Renal cortex interstitium (tissue), 11 donors: ENCODE measurements at regions not wholly inside any gene's neighbourhood (a gene's known extent, or its start where the extent isn't known, plus 50 kb on each side); places are given as distances from the start of the nearest gene placed in this dataset.
A peak's percentile ranks its signal among the peaks of the same experiment; 100 is the strongest.

ENCODE experiments used
- DNase-seq, 11 donors: peaks; one replicate each; pipeline ENCODE4 v3.0.0-alpha.2; 2013; ENCODE audit warnings: low read depth in 9 of 11, low spot score in 4 of 11; ENCODE audit errors: extremely low read depth in 1 of 11

DNA sequence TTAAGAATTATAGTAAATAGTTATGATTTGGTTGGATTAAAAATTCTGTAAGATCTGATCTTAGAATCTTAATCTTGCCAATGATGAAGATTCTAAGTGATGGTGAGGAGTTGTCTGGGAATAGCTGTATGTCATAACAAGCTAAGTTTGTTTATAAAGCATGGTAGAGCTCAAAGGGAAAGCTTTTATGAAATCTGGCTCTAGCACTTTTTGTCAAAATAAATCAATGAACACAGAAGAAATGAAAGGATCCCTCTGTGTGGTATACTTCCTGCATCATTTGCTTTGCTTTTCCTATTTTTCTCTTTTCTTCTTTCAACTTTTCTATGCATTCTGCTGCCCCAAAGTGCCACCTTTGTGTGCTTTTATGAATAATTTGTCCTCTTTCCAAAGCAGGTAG, 193.5 kb upstream of the FAT1 start:
- DNase-seq, result no peak

DNA sequence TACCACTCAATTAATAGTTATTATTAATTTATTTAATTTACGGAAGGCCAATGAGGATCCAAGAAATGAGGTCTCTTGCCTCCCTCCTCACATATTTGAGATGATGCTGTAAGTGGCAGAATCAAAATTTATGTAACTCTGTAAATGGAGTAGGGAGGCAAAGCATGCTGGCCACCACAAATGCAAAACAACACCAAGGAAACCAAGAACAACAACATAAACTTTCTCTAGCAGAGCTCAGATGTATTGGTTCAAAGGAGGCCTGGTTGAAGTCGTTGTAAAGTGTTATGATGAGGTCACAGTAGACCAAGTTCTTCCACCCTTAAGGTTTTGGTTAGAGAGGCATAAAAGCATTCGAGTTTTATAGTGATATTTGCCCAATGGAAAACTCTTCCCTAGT, 194.8 kb upstream of the FAT1 start:
- peak in 1 of 11 donors; percentile 35 for DNase-seq

GRCh38 chr4:186919340-186919739, 195.7 kb upstream of the FAT1 start:
- DNase-seq, result no peak

DNA sequence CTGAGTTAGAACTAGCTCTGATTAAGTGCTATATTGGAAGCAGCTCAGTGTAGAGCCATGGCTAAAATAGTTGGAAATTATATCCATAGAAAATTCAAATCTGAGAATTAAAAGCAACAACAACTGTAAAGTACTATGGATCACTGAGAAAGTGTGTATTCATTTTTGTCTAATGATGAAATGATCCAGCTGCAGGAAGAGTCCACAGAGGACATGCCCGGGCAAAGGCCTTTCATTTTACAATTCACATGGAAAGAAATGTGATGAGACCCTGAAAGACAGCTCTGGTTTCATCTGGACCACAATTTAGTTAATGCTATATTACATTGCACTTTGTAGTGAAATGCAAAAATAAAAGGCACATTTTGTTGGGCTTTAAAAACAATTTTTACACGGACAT, 196.8 kb upstream of the FAT1 start:
- no peak for DNase-seq

- DNase-seq, result no peak
Measured at GRCh38 chr4:186920992-186921391, 197.3 kb upstream of the FAT1 start.

- DNase-seq, result no peak
Measured at GRCh38 chr4:186924723-186925122, 201.1 kb upstream of the FAT1 start.

- no peak for DNase-seq
Measured at GRCh38 chr4:186927624-186928023, 204.0 kb upstream of the FAT1 start.

- DNase-seq, result no peak
Measured at GRCh38 chr4:186930024-186930423, 206.4 kb upstream of the FAT1 start.

- no peak for DNase-seq
Measured at GRCh38 chr4:186931519-186931918, 207.9 kb upstream of the FAT1 start.

DNA sequence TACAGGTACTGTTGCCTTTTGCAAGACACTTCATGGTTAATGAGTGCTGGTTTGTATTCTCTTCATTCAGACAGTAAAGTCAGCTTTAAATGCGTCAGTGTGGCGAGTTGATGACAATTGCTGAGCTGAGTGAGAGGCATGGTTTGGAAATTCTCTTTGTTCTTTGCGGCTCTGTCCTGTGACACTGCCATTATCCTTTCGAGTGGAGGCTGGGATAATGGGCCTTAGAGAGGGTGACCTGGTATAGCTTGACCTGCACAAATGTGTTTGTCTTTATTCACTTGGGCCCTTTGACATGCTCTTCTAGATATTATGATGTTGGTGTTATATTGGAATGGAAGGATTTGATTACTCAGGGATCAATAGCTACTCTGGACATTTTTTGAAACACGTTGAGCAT, 208.5 kb upstream of the FAT1 start:
- DNase-seq, result no peak

GRCh38 chr4:186932631-186933187, 209.1 kb upstream of the FAT1 start:
- DNase-seq, result peak in 8 of 11 donors; percentile 40 to 80 (median 70)

DNA sequence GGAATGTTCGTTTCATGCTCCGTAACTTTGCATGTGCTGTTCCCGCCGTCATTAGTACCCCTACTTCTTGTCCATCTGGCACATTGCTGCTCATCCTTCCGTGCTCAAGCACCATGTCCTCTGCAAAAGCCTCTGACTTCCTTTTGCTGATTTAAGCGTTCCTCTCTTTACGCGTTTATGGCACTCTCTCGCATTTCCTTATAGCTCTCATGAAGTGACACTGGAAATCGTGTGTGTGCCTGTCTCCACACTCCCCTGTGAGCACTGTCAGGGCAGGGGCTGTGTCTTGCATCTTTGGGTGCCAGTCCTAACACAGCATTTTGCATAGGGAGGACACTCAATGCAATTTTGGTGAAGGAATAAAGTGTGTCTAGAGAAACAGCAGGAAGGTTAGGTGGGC, 210.6 kb upstream of the FAT1 start:
- DNase-seq, result no peak

DNA sequence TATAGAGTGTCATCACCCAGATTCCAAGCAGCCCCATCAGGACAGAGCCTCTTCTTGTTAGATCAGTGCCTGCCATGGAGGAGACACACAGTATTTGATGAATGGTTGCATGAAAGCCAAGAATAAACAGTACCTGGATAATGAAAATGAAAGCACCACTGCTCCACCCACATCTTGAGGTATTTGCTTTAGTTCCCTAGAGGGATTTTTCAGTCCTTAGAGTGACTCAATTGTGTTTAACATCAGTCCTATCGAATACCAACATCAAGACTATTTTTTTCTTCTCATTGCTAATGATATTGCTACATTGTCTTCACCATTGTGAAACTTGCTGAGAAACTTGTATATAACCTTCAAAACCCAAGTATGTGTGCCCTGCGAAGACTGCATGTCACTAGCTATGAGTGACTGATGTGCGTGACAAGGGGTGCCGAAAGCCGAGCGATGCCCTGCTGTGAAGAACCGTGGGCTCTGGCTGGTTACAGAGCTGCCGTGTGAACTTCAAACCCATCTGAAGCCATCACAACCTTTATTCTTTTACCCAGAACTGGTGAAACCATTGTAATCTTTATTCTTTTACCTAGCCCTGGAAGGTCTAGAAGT, 211.3 kb upstream of the FAT1 start:
- DNase-seq, result no peak

GRCh38 chr4:186935901-186936300, 212.2 kb upstream of the FAT1 start:
- no peak for DNase-seq

DNA sequence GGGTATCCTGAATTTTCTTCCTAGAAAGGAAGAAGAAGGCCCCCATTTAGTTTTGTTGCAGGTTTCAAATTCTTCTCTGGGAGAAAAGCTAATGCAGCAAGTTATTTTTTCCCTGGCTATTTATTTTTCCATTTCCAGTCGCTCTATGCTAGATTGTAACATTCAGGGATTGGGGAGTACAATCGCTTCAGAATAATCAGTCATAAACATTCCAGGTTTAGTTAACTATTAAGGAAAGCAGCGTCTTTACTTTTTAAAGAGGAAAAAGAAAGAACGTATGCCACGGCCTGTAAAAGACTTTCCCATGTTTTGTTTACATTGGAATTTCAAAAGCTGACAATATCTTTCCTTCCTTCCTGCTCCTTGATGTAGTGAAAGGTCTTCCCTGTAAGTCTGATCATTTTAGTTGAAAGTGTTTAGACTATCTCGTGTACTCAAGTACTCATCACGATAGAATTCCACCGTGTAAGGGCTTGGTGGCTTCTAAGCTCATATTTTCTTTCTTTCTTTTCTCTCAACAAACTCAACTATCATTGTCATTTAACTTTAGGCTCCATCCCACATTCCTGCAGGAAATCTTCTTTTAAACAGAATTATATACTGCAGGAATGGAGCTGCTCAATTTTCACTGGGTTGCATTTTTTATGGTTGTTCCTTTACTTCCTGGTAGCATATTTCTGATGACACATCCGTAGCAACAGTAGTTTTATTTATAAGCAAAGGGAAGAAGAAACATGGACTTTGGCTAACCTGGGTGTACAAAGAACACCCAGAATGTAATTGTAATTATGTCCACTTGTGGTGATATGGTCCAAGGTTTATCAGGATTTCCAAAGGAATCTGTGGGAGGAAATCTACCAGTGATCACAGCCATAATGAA, 213.1 kb upstream of the FAT1 start:
- peak in 4 of 11 donors; percentile 38 to 71 (median 57) for DNase-seq

- DNase-seq, result no peak
Measured at GRCh38 chr4:186939226-186939625, 215.6 kb upstream of the FAT1 start.

DNA sequence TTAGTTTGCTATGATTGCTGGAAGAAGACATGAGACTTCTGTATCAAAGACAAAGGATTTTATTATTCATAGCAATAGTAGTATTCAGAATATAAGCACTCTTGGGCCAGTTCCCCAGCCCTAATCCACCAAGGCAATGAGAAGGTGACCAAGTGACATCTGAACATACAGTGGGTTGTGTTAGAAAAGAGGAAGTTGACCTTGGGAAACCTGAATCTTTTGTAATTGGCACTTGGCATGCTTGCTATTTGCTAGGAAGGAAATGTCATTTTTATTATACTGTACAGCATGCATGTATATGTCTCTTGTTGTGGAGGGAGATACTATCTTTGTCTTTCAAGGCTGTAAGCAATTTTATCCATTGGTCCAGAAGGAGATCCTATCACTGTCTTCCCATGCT, 216.1 kb upstream of the FAT1 start:
- no peak for DNase-seq

- no peak for DNase-seq
Measured at GRCh38 chr4:186940476-186940875, 216.8 kb upstream of the FAT1 start.

- DNase-seq, result peak in 6 of 11 donors; percentile 43 to 68 (median 57)
Measured at GRCh38 chr4:186942758-186943377, 219.2 kb upstream of the FAT1 start.

DNA sequence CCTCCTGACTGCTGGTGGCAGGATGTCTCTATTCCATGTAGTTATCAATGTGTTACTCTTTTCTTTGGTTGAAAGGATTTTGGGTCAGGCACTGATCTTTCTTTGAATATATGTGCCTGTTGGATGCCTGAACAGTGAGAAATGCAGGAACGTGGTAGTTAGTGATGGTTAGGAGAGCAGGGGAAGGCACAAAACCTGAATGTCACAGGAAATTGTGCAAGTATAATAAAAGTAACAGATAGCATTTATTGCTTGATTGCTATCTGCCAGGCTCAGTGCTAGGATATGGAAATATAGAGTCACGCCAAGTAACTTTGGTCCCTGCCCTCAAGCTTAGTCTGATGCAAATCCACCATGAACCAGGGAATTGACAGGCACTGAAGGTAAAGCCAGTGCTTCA, 219.8 kb upstream of the FAT1 start:
- no peak for DNase-seq
